CD14-positive monocyte (primary cell): ENCODE measurements at regions not wholly inside any gene's neighbourhood (a gene's known extent, or its start where the extent isn't known, plus 50 kb on each side); places are given as distances from the start of the nearest gene placed in this dataset.

Experiments used
- DNase-seq, 3 donors: peaks; one replicate each; pipeline ENCODE4 v3.0.0-alpha.2; 2011 to 2022
- H2AFZ ChIP-seq: 2 replicates; pipeline ENCODE4 v1.6.0; 2012; ENCODE audit warnings: mild to moderate bottlenecking, low read depth, low read length, inconsistent platforms; ENCODE audit not compliant: insufficient read depth, poor library complexity, severe bottlenecking
- H3K27ac ChIP-seq, 2 donors: 1 replicate in 1 of 2; 2 replicates in 1 of 2; pipeline ENCODE4 v1.5.1; 2012 to 2013; ENCODE audit warnings: low read length in 2 of 2, control low read depth in 1 of 2, inconsistent platforms in 1 of 2, low read depth in 1 of 2, mild to moderate bottlenecking in 1 of 2
- H3K27me3 ChIP-seq, 2 donors: one replicate each; pipeline versions ENCODE4 v1.6.0 to v1.6.1; 2011 to 2013; ENCODE audit warnings: low read length in 2 of 2; ENCODE audit not compliant: control insufficient read depth in 2 of 2, insufficient read depth in 2 of 2
- H3K36me3 ChIP-seq, 2 donors: replicated peaks in 1 of 2; 1 replicate in 1 of 2; 2 replicates in 1 of 2; pipeline versions ENCODE4 v1.5.1 to v1.6.1; 2012 to 2013; ENCODE audit warnings: low read length in 2 of 2, control low read depth in 1 of 2, inconsistent platforms in 1 of 2, mild to moderate bottlenecking in 1 of 2; ENCODE audit not compliant: insufficient read depth in 2 of 2, control insufficient read depth in 1 of 2
- H3K4me1 ChIP-seq, 2 donors: 1 replicate in 1 of 2; 2 replicates in 1 of 2; pipeline versions ENCODE4 v1.5.1 to v1.6.1; 2012 to 2013; ENCODE audit warnings: low read length in 2 of 2, control low read depth in 1 of 2, inconsistent platforms in 1 of 2, mild to moderate bottlenecking in 1 of 2, moderate library complexity in 1 of 2; ENCODE audit not compliant: insufficient read depth in 2 of 2, control insufficient read depth in 1 of 2
- H3K4me2 ChIP-seq: replicated peaks from 2 replicates; pipeline ENCODE3; 2012; ENCODE audit warnings: low read length, moderate library complexity, mild to moderate bottlenecking; ENCODE audit not compliant: poor library complexity, severe bottlenecking; ENCODE audit errors: extremely low read depth
- H3K4me3 ChIP-seq, 3 experiments: fragments of 200-600 bp in 1 of 3; sonication (generic) in 1 of 3; replicated peaks in 1 of 3; 1 replicate in 2 of 3; 2 replicates in 1 of 3; pipeline ENCODE4 v1.5.1; 2011 to 2013; ENCODE audit warnings: low read length in 3 of 3, mild to moderate bottlenecking in 3 of 3, control low read depth in 2 of 3, low read depth in 2 of 3, inconsistent platforms in 1 of 3, moderate library complexity in 1 of 3
- H3K79me2 ChIP-seq: 2 replicates; pipeline ENCODE4 v1.6.0; 2012; ENCODE audit warnings: mild to moderate bottlenecking, control low read depth, inconsistent platforms, low read length, moderate library complexity; ENCODE audit not compliant: insufficient read depth
- H3K9ac ChIP-seq: 2 replicates; pipeline ENCODE4 v1.6.0; 2017; ENCODE audit warnings: low read length, mild to moderate bottlenecking; ENCODE audit not compliant: insufficient read depth, poor library complexity, severe bottlenecking
- H3K9me3 ChIP-seq, 2 donors: replicated peaks in 1 of 2; 1 replicate in 1 of 2; 2 replicates in 1 of 2; pipeline versions ENCODE4 v1.5.1 to v1.6.1; 2012 to 2013; ENCODE audit warnings: low read length in 2 of 2, control low read depth in 1 of 2; ENCODE audit not compliant: control insufficient read depth in 1 of 2, insufficient read depth in 1 of 2
- H4K20me1 ChIP-seq: 2 replicates; pipeline ENCODE4 v1.6.0; 2012; ENCODE audit warnings: mild to moderate bottlenecking, low read length, control low read depth, moderate library complexity; ENCODE audit not compliant: insufficient read depth
- H3K27ac Mint-ChIP-seq, 7 donors: one replicate each; pipeline ENCODE4 v1.8.0; 2020; ENCODE audit warnings: mild to moderate bottlenecking in 7 of 7, mixed read lengths in 7 of 7, moderate library complexity in 6 of 7, inconsistent platforms in 2 of 7
- H3K27me3 Mint-ChIP-seq, 3 donors: one replicate each; pipeline ENCODE4 v1.8.0; 2021 to 2022; ENCODE audit warnings: low read depth in 3 of 3, mild to moderate bottlenecking in 3 of 3, mixed read lengths in 3 of 3, moderate library complexity in 3 of 3, inconsistent platforms in 1 of 3
- H3K36me3 Mint-ChIP-seq, 2 donors: one replicate each; pipeline ENCODE4 v1.8.0; 2020; ENCODE audit warnings: mixed read lengths in 2 of 2, inconsistent platforms in 1 of 2, mild to moderate bottlenecking in 1 of 2
- H3K4me1 Mint-ChIP-seq: one replicate; pipeline ENCODE4 v1.8.0; 2020; ENCODE audit warnings: mild to moderate bottlenecking, mixed read lengths
- H3K4me3 Mint-ChIP-seq, 2 donors: one replicate each; pipeline ENCODE4 v1.8.0; 2020; ENCODE audit warnings: mild to moderate bottlenecking in 2 of 2, mixed read lengths in 2 of 2, moderate library complexity in 1 of 2
- H3K9me3 Mint-ChIP-seq, 7 donors: one replicate each; pipeline ENCODE4 v1.8.0; 2020 to 2022; ENCODE audit warnings: mixed read lengths in 7 of 7, mild to moderate bottlenecking in 6 of 7, moderate library complexity in 6 of 7, inconsistent platforms in 2 of 7
- WGBS: methylation state at CpG from one replicate; pipeline ENCODE4 v1.1.5; 2013; ENCODE audit warnings: missing lambda C conversion rate; ENCODE audit not compliant: insufficient coverage; 5-methylcytosine and 5-hydroxymethylcytosine counted together
- intact Hi-C, 2 donors: fragments of 100-400 bp; cut with micrococcal nuclease; formaldehyde crosslinking; loops; one replicate each; pipeline versions ENCODE4 v1.15.0 to v1.15.1; 2023
- TF ChIP-seq, protein P1 (sequence below): fragments of 200-600 bp; IDR thresholded peaks from one replicate; pipeline ENCODE4 v1.8.0; 2022; ENCODE audit warnings: antibody characterized with exemption, mild to moderate bottlenecking

DNA sequence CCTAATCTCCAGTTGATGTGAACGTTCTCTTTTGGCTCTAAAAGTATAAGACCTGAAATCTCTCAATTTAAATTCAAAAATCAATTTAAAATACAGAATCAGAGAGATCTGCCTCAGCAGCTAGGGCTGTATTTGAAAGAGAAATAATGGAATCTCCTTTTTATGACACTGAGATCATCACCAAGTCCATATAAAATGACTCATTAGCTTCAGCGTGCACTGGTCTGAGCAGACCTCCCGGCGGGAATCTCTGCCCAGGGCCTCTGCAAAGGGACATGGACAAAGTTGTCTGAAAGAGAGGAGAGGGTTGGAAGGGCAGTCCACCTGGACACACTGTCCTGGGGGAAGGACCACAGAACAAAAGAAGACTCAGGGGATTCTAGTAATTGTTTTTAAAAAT is 855.6 kb downstream of the EFNB2 start:
- no peak overlapping the region for H3K27ac ChIP-seq
- Mint-ChIP-seq H3K4me1 (no peaks in the 10 kb centered on the region), H3K36me3 (no peaks in the 10 kb centered on the region), H3K27ac (no peak overlapping the region), H3K27me3 (no peaks in the 10 kb centered on the region), H3K9me3 (peaks cover 0 to 19% (median 9%) of the 10 kb centered on the region in 7 donors), H3K4me3 (no peak overlapping the region)
- no peak overlapping the region for H3K4me3 ChIP-seq
- H3K4me1 ChIP-seq = no peaks in the 10 kb centered on the region
- H2AFZ ChIP-seq = no peak overlapping the region
- no peaks in the 10 kb centered on the region for H3K79me2 ChIP-seq
- intact Hi-C loops = no loop called here
- H3K27me3 ChIP-seq = no peaks in the 10 kb centered on the region
- H3K9me3 ChIP-seq = peaks cover 4 to 19% of the 10 kb centered on the region in 2 donors
- DNase-seq = no peak
- H3K9ac ChIP-seq = no peak overlapping the region
- no peaks in the 10 kb centered on the region for H3K36me3 ChIP-seq
- H3K4me2 ChIP-seq = no peak overlapping the region
- TF ChIP-seq, protein P1, sequence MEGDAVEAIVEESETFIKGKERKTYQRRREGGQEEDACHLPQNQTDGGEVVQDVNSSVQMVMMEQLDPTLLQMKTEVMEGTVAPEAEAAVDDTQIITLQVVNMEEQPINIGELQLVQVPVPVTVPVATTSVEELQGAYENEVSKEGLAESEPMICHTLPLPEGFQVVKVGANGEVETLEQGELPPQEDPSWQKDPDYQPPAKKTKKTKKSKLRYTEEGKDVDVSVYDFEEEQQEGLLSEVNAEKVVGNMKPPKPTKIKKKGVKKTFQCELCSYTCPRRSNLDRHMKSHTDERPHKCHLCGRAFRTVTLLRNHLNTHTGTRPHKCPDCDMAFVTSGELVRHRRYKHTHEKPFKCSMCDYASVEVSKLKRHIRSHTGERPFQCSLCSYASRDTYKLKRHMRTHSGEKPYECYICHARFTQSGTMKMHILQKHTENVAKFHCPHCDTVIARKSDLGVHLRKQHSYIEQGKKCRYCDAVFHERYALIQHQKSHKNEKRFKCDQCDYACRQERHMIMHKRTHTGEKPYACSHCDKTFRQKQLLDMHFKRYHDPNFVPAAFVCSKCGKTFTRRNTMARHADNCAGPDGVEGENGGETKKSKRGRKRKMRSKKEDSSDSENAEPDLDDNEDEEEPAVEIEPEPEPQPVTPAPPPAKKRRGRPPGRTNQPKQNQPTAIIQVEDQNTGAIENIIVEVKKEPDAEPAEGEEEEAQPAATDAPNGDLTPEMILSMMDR = no peak
- no peaks in the 10 kb centered on the region for H4K20me1 ChIP-seq
- WGBS = no CpG with 5 or more reads among the region's 4 CpGs

DNA sequence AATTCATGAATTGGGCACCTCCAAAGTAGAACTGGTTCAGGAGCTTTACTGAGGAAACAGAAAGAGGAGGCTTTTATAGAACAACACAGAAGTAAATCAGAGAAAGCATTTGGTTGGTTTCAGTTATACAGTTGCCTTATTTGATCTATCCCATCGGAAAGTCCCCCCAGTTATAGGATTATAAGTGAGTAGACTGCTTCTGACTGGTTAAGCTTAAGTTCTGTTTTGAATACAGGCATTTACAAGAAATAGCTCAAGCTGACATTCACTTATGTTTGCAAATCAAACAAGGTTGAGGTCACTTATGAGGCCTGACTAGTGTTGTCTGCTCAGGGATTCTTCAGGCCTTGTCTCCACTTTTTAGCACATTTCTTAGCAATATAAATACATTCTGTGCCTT is 857.4 kb downstream of the EFNB2 start:
- Histone ChIP-seq H2AFZ (no peak overlapping the region), H3K79me2 (no peaks in the 10 kb centered on the region), H4K20me1 (no peaks in the 10 kb centered on the region), H3K4me1 (no peaks in the 10 kb centered on the region), H3K36me3 (no peaks in the 10 kb centered on the region), H3K4me3 (no peak overlapping the region), H3K9ac (no peak overlapping the region), H3K4me2 (no peak overlapping the region), H3K27ac (no peak overlapping the region), H3K27me3 (no peaks in the 10 kb centered on the region), H3K9me3 (peaks cover 4 to 19% of the 10 kb centered on the region in 2 donors)
- WGBS = no CpG with 5 or more reads among the region's 1 CpG
- Mint-ChIP-seq H3K27me3 (no peaks in the 10 kb centered on the region), H3K27ac (no peak overlapping the region), H3K9me3 (peaks cover 0 to 19% (median 8%) of the 10 kb centered on the region in 7 donors), H3K4me3 (no peak overlapping the region), H3K36me3 (no peaks in the 10 kb centered on the region), H3K4me1 (no peaks in the 10 kb centered on the region)
- TF ChIP-seq, protein P1 = no peak
- intact Hi-C loops = no loop called here
- DNase-seq = no peak
